ENCODE measurements at regions not wholly inside any gene's neighbourhood (a gene's known extent, or its start where the extent isn't known, plus 50 kb on each side); places are given as distances from the start of the nearest gene placed in this dataset.
A peak's percentile ranks its signal among the peaks of the same experiment; 100 is the strongest.

DNA sequence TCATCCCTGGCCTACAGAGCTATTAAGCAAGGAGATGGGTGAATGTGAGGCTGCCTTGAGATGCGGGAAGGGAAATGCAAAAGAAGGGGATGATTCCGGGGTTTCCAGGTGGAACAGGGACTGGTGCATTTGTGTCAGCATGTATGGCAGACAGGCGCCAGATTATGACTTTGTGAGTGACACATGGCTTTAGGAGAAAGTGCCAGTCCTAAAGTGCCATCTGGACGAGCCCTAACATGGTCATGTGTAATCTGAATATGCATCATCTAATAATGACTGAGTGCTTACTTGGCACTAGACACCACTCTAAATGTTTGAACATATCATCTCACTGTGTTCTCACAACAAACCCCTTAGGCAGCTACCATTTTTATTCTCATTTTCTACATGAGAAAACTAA, 195.0 kb upstream of the TSHZ2 start:
- Histone ChIP-seq H3K36me3 (ENCODE audit: control insufficient read depth in 2 of 2, insufficient read depth in 2 of 2, low read length in 1 of 2) (no peaks in the 10 kb centered on the region), H3K4me1 (ENCODE audit: control insufficient read depth, insufficient read depth, low read length) (no peaks in the 10 kb centered on the region), H3K27ac (ENCODE audit: control insufficient read depth, insufficient read depth) (no peak overlapping the region), H3K4me2 (ENCODE audit: control insufficient read depth, insufficient read depth) (no peak overlapping the region), H3K27me3 (replicated peaks in 1 of 2; ENCODE audit: control insufficient read depth in 2 of 2, insufficient read depth in 2 of 2, low read length in 1 of 2) (no peaks in the 10 kb centered on the region), H3K4me3 (no peak overlapping the region), H3K9ac (ENCODE audit: control insufficient read depth, insufficient read depth, low read length) (no peak overlapping the region), H3K79me2 (ENCODE audit: control insufficient read depth, insufficient read depth, low read length) (no peaks in the 10 kb centered on the region), H3K9me3 (replicated peaks; ENCODE audit: control insufficient read depth, insufficient read depth, low read length) (no peaks in the 10 kb centered on the region), H4K20me1 (ENCODE audit: control insufficient read depth, insufficient read depth) (no peaks in the 10 kb centered on the region), H2AFZ (ENCODE audit: control insufficient read depth, low read depth, low read length) (no peak overlapping the region)
- ChIA-PET SMC1A (ENCODE audit: uncharacterized antibody, unreplicated experiment) (no interaction called here), RAD21 (ENCODE audit: unreplicated experiment) (no interaction called here), CTCF (no interaction called here), POLR2A (no interaction called here)
- no peak for FAIRE-seq
- in situ Hi-C loops (cut with MboI), result no loop called here
- no peak for DNase-seq (ENCODE audit: low read depth, low spot score)
- TF ChIP-seq GABPA (IDR thresholded peaks at IDR 0.05; ENCODE audit: low read depth) (no peak), BACH1 (IDR thresholded peaks at IDR 0.05; ENCODE audit: borderline replicate concordance) (no peak), LARP7 (IDR thresholded peaks at IDR 0.05) (no peak)
- WGBS (ENCODE audit: insufficient coverage, insufficient replicate concordance, low lambda C conversion rate, missing lambda C conversion rate), result 28% methylated on average over 4 of the region's 4 CpGs
- no TSS peak for BruUV-seq (replicated peaks)
- ATAC-seq, result no peak
- intact Hi-C loops (cut with micrococcal nuclease; ENCODE audit: unreplicated experiment), result no loop called here

- ChIA-PET RAD21 (ENCODE audit: unreplicated experiment) (no interaction called here), SMC1A (ENCODE audit: uncharacterized antibody, unreplicated experiment) (interaction anchor here (1.2 kb wide), 1 partner anchor 22 kb away, joined by 3 read pairs; no protein-coding TSS in a partner anchor), CTCF (no interaction called here), POLR2A (no interaction called here)
- ATAC-seq (no peak), FAIRE-seq (no peak), DNase-seq (ENCODE audit: low read depth, low spot score) (no peak)
- Histone ChIP-seq H3K9me3 (replicated peaks; ENCODE audit: control insufficient read depth, insufficient read depth, low read length) (no peaks in the 10 kb centered on the region), H3K36me3 (ENCODE audit: control insufficient read depth in 2 of 2, insufficient read depth in 2 of 2, low read length in 1 of 2) (no peaks in the 10 kb centered on the region), H3K9ac (ENCODE audit: control insufficient read depth, insufficient read depth, low read length) (no peak overlapping the region), H3K27me3 (replicated peaks in 1 of 2; ENCODE audit: control insufficient read depth in 2 of 2, insufficient read depth in 2 of 2, low read length in 1 of 2) (no peaks in the 10 kb centered on the region), H3K4me2 (ENCODE audit: control insufficient read depth, insufficient read depth) (no peak overlapping the region), H3K79me2 (ENCODE audit: control insufficient read depth, insufficient read depth, low read length) (no peaks in the 10 kb centered on the region), H3K27ac (ENCODE audit: control insufficient read depth, insufficient read depth) (no peak overlapping the region), H2AFZ (ENCODE audit: control insufficient read depth, low read depth, low read length) (no peak overlapping the region), H4K20me1 (ENCODE audit: control insufficient read depth, insufficient read depth) (no peaks in the 10 kb centered on the region), H3K4me1 (ENCODE audit: control insufficient read depth, insufficient read depth, low read length) (no peaks in the 10 kb centered on the region), H3K4me3 (no peak overlapping the region)
- TF ChIP-seq ZBTB40 (IDR thresholded peaks at IDR 0.05; ENCODE audit: borderline replicate concordance), result peak; percentile 58
- TF ChIP-seq LARP7 (IDR thresholded peaks at IDR 0.05), result no peak
- BruUV-seq (replicated peaks), result no TSS peak
- in situ Hi-C loops (cut with MboI) (no loop called here), intact Hi-C loops (cut with micrococcal nuclease; ENCODE audit: unreplicated experiment) (no loop called here)
- 27% methylated on average over 2 of the region's 2 CpGs for WGBS (ENCODE audit: insufficient coverage, insufficient replicate concordance, low lambda C conversion rate, missing lambda C conversion rate)
These were observed 196.4 kb upstream of the TSHZ2 start for GRCh38 chr20:52775786-52776185.

All from GM12878 (cell line).